LNCaP clone FGC (cell line): ENCODE measurements at regions not wholly inside any gene's neighbourhood (a gene's known extent, or its start where the extent isn't known, plus 50 kb on each side); places are given as distances from the start of the nearest gene placed in this dataset.

Experiments
- DNase-seq: peaks from one replicate; pipeline ENCODE4 v3.0.0-alpha.2; 2011; ENCODE audit warnings: low read depth
- H3K4me3 ChIP-seq: 2 replicates; pipeline ENCODE4 v1.5.1; 2011; ENCODE audit warnings: mild to moderate bottlenecking, low read depth, low read length, control low read depth
- CTCF ChIP-seq: IDR thresholded peaks from 2 replicates; pipeline ENCODE4 v1.5.1; 2012; ENCODE audit warnings: mild to moderate bottlenecking; ENCODE audit not compliant: control insufficient read depth, insufficient read depth; ENCODE audit errors: extremely low read depth

GRCh38 chr12:124663206-124663605 lies 95.8 kb upstream of the NCOR2 start:
- H3K4me3 ChIP-seq, result no peak overlapping the region
- TF ChIP-seq CTCF, result no peak
- no peak for DNase-seq

DNA sequence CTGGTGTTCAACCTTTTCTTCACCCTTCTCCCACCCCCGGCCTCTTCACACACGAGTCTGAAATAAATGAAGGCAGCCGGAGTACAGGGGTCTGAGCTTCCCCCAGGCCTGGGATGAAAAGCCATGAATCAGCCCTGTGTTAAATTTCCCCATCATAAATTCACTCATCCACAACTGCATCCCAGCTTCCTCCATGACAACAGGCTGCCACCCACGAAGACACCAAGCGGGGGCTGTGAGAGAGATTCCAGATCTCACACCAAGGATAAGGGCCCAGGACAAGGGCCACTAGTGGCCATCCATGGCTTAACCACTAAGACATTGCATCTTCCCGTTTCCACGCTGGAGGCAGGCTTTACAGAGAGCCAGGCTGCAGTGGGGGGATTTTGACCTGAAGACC lies 93.9 kb upstream of the NCOR2 start:
- no peak for DNase-seq
- no peak overlapping the region for H3K4me3 ChIP-seq
- no peak for TF ChIP-seq CTCF

DNA sequence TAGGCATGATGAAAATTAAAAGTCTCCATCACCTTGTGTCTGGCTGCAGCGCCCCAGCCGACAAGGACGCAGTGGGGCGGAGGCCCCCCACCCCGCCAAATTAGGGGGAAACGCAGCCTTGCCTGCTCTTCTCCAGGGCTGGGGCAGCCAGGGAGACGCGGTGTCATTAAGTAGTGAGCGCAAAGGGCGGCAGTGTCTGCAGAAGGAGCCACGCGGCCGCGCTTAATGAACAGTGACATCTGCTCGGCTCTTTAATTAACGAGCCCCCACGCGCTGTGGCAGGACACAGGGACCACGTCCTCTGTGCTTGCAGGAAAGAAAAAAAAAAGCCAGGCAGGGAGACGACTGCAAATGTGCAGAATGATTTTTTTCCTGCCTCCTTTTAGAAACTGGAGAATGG lies 93.4 kb upstream of the NCOR2 start:
- TF ChIP-seq CTCF, result no peak
- no peak overlapping the region for H3K4me3 ChIP-seq
- DNase-seq, result no peak

DNA sequence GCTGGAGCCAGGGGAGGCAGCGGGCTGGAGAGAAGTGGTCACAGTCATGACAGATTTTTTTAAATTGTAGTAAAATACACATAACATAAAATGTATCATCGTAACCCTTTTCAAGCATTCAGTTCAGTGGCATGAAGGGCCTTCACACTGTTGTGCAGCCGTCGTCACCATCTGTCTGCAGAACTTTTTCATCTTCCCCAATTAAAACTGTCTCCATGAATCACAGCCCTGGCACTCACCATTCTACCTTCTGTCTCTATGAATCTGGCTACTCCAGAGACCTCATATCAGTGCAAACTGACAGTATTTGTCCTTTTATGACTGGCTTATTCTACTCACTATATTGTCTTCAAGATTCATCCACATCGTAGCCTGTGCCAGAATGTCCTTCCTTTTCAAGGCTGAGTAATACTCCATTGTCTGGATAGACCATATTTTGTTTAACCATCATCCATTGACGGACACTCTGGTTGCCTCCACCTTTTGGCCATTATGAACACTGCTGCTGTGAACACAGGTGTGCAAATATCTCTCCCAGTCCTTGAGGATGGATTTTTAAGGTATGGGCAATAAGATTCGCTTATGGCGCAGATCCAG lies 91.5 kb upstream of the NCOR2 start:
- no peak for TF ChIP-seq CTCF

DNA sequence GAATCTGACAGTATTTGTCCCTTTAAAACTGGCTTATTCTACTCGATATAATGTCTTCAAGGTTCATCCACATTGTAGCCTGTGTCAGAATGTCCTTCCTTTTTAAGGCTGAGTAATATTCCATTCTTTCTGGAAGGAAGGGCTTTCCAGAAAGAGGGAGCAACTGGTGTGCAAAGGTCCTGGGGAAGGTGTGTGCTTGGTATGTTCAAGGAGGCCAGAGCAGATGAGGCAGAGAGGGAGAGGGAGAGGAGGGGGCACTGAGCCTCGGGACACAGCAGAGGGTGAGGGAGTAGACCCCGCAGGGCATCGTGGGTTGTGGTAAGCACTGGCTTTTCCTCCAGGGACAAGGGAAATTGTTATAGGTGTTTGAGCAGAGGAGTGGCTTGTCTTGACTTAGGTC lies 90.9 kb upstream of the NCOR2 start:
- no peak for TF ChIP-seq CTCF
- no peak for DNase-seq
- no peak overlapping the region for H3K4me3 ChIP-seq

More for the DNA sequence above, 91.5 kb upstream of the NCOR2 start:
- DNase-seq, result no peak
- no peak overlapping the region for H3K4me3 ChIP-seq

DNA sequence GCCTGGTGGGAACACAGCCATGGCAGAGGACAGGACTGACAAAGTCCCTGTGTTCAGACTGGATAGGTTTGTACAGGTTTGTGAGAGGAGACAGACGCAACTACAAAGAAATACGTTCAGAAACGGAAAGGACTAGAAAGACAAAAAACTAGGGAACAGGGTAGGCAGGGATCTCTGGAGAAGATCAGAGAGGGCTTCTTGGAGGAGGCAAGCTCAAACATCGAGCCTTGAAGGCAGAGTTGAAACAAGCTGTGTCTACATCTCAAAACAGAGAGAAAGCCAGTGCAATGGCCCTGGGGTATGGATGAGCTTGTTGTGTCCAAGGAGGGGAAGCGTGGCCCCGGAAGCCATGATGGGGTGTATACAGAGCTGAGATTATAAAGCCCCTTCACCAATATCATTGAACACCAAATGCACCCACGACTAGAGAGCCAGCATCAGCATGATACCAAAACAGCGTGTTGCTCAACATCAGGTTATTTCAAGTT lies 89.6 kb upstream of the NCOR2 start:
- no peak for DNase-seq
- no peak for TF ChIP-seq CTCF

DNA sequence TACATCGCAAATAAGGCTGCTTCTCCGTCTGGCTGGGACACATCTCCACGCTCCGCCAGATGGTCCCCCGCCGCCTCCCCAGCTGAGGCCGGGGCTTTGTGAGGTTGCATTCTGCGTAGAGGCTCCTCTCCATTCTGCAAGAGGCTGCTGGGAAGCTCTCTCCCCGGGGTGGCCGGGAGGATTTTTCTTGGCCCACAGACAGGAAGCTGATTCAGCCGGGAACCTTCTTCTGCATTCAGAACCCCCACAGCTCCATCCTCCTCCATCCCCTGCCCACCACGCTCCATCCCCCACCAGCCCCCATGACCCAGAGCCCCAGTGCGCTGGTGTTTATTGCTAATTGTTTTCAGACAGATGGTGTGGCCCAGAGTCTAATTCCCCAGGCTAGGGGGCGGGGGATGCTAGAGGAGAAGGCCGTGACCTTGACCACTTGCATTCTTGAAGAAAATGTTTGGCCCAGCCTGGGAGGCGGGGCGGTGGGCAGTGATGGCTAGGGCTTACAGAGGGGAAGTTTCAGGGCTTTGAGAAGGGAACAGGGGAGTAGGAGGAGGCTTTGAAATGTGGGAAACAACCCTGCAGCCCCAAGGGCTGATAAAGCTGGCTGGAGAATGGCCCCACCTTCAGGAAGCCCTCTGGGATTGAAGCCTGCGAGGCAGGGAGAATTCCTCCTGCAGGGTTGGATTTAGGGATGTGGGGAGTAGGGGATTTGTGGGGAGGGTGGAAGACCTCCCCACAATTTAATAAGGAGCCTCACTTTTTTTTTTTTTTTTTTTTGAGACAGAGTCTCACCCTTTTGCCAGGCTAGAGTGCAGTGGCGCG lies 88.5 kb upstream of the NCOR2 start:
- no peak for TF ChIP-seq CTCF
- DNase-seq, result no peak
- no peak overlapping the region for H3K4me3 ChIP-seq

More for the DNA sequence above, 89.6 kb upstream of the NCOR2 start:
- no peak overlapping the region for H3K4me3 ChIP-seq
